ENCODE measurements at regions not wholly inside any gene's neighbourhood (a gene's known extent, or its start where the extent isn't known, plus 50 kb on each side); places are given as distances from the start of the nearest gene placed in this dataset.
"Not testable (repeated sequence)": the region's sequence is repeated elsewhere in the genome, so short reads cannot be mapped to it uniquely, and the experiment has no call there.

DNA sequence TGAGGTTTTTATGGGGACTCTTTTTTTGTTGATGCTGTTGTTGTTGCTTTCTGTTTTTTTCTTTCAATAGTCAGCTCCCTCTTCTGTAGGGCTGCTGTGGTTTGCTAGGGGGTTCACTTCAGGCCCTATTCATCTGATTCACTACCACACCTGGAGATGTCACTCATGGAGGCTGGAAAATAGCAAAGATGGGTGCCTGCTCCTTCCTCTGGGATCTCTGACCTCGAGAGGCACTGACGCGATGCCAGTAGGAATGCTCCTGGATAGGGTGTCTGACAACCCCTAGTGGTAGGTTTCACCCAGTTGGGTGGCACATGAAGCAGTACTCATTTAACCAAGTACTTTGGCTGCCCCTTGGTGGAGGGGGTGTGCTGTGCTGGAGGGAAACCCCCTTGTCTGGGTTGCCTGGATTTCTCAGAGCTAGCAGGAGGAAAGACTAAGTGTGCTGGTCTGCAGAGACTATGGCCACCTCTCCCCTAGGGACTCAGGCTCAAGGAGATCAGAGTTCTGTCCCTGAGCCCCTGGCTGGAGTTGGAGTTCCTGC lies 745.5 kb downstream of the TMTC2 start:
- Histone ChIP-seq H3K36me3 (no peaks in the 10 kb centered on the region), H3K27me3 (no peaks in the 10 kb centered on the region), H3K4me1 (no peaks in the 10 kb centered on the region), H3K27ac (no peak overlapping the region), H3K9me3 (peaks cover 0 to 13% (median 0%) of the 10 kb centered on the region in 4 donors), H3K4me3 (no peak overlapping the region)
- DNase-seq (ENCODE audit: low spot score in 2 of 2): no peak
- 84 to 100% methylated on average over 3 of the region's 3 CpGs for WGBS, 2 donors
- TF ChIP-seq POLR2A (IDR thresholded peaks at IDR 0.05) (no peak), EP300 (IDR thresholded peaks at IDR 0.05) (no peak), CTCF (IDR thresholded peaks at IDR 0.05) (no peak)

DNA sequence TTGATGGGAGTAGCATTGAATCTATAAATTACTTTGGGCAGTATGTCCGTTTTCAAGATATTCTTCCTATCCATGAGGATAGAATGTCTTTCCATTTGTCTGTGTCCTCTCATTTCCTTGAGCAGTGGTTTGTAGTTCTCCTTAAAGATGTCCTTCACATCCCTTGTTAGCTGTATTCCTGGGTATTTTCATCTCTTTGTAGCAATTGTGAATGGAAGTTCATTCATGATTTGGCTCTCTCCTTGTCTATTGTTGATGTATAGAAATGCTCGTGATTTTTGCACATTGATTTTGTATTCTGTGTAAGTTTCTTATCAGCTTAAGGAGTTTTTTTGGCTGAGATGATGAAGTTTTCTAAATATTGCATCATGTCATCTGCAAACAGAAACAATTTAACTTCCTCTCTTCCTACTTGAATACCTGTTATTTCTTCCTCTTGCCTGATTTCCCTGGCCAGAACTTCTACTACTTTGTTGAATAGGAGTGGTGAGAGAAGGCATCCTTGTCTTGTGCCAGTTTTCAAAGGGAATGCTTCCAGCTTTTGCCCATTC lies 741.0 kb downstream of the TMTC2 start:
- not testable (repeated sequence) for H3K36me3 ChIP-seq; H3K27me3 ChIP-seq; DNase-seq (ENCODE audit: low spot score in 2 of 2); H3K4me1 ChIP-seq; H3K27ac ChIP-seq; H3K4me3 ChIP-seq
- 86 to 100% methylated on average over 2 of the region's 2 CpGs for WGBS, 2 donors
- peaks cover 0 to 15% (median 0%) of the 10 kb centered on the region in 4 donors for H3K9me3 ChIP-seq

DNA sequence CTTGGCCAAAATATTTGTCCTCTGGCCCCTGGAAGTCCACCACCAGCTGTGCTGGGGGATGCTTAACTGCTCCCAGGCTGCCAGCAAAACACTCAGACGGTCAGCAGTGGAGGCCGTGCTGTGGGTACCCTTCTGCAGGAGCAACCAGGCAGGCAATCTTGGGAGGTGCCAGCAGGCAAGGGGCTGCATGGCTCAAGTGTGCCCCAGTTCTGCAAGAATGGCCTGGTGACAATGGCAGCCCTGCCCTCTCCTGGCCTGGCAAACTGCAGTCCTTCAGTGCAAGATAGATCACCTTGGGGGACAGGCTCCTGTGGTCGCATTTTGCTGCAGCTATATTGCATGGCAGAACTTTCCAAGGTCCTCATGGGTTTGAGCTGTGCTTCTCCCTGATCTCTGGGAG lies 728.3 kb downstream of the TMTC2 start:
- no peaks in the 10 kb centered on the region for H3K36me3 ChIP-seq
- H3K9me3 ChIP-seq: peaks cover 0 to 4% (median 0%) of the 10 kb centered on the region in 4 donors
- WGBS, 2 donors: 75% methylated on average over 2 of the region's 3 CpGs; no CpG with 5 or more reads in 1 of the 2 donors
- no peak overlapping the region for H3K27ac ChIP-seq
- no peaks in the 10 kb centered on the region for H3K27me3 ChIP-seq
- H3K4me3 ChIP-seq: no peak overlapping the region
- no peak for TF ChIP-seq CTCF (IDR thresholded peaks at IDR 0.05)
- TF ChIP-seq POLR2A (IDR thresholded peaks at IDR 0.05): no peak
- no peak for TF ChIP-seq EP300 (IDR thresholded peaks at IDR 0.05)
- no peaks in the 10 kb centered on the region for H3K4me1 ChIP-seq
- no peak for DNase-seq (ENCODE audit: low spot score in 2 of 2)

- WGBS, 2 donors: 86 to 89% methylated on average over 2 of the region's 2 CpGs
- Histone ChIP-seq H3K9me3 (no peaks in the 10 kb centered on the region), H3K27ac (no peak overlapping the region), H3K27me3 (no peaks in the 10 kb centered on the region), H3K4me1 (no peaks in the 10 kb centered on the region), H3K4me3 (no peak overlapping the region), H3K36me3 (no peaks in the 10 kb centered on the region)
- TF ChIP-seq POLR2A (IDR thresholded peaks at IDR 0.05) (no peak), CTCF (IDR thresholded peaks at IDR 0.05) (no peak), EP300 (IDR thresholded peaks at IDR 0.05) (no peak)
- no peak for DNase-seq (ENCODE audit: low spot score in 2 of 2)
These were observed 722.1 kb downstream of the TMTC2 start for GRCh38 chr12:83408851-83409250.

DNA sequence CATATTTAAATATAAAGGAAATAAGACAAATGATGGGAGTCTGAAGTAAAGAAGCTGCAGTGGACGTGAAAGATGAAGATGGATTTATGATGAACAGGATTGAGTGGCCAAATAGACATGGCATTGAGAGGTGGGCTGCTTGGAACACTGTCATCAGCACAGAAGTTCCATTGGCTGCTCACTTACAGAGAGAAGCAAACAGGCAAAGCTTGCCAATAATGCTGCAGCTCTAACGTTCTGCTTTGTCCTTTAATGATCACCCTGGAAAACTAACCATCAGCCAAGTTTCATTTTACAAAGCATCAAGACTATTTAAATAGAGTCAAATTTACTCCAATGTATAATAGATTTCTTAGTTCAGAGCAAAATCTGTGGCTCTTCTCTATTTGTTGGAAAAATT lies 721.4 kb downstream of the TMTC2 start:
- no peaks in the 10 kb centered on the region for H3K27me3 ChIP-seq
- H3K9me3 ChIP-seq: no peaks in the 10 kb centered on the region
- no peaks in the 10 kb centered on the region for H3K36me3 ChIP-seq
- no peak for TF ChIP-seq EP300 (IDR thresholded peaks at IDR 0.05)
- no peak for TF ChIP-seq CTCF (IDR thresholded peaks at IDR 0.05)
- TF ChIP-seq POLR2A (IDR thresholded peaks at IDR 0.05): no peak
- H3K4me3 ChIP-seq: no peak overlapping the region
- 49 to 54% methylated on average over 2 of the region's 2 CpGs for WGBS, 2 donors
- no peaks in the 10 kb centered on the region for H3K4me1 ChIP-seq
- H3K27ac ChIP-seq: no peak overlapping the region
- DNase-seq (ENCODE audit: low spot score in 2 of 2): no peak

DNA sequence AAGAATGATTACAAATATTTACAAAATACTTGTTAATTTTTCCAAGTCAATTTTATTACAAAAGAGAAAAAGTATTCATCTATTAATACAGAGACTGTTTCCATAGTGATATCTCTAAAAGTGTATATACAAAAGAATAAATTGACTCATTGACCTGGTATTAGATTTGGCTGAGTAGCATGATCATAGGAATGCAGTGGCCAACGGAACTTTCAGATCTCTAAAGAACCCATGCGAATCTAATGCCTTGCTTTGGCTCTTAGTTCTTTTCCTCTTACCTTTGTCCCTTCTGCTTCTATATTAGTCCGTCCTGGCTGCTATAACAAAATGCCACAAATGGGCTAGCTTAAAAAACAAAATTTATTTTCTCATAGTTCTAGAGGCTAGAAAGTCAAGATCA lies 717.8 kb downstream of the TMTC2 start:
- H3K9me3 ChIP-seq: no peaks in the 10 kb centered on the region
- H3K27ac ChIP-seq: no peak overlapping the region
- H3K4me1 ChIP-seq: no peaks in the 10 kb centered on the region
- WGBS, 2 donors: 87% methylated on average over 3 of the region's 3 CpGs
- H3K36me3 ChIP-seq: no peaks in the 10 kb centered on the region
- no peaks in the 10 kb centered on the region for H3K27me3 ChIP-seq
- H3K4me3 ChIP-seq: no peak overlapping the region
- no peak for TF ChIP-seq EP300 (IDR thresholded peaks at IDR 0.05)
- no peak for TF ChIP-seq CTCF (IDR thresholded peaks at IDR 0.05)
- no peak for TF ChIP-seq POLR2A (IDR thresholded peaks at IDR 0.05)
- no peak for DNase-seq (ENCODE audit: low spot score in 2 of 2)
